AG10803 (cell line): ENCODE measurements at regions not wholly inside any gene's neighbourhood (a gene's known extent, or its start where the extent isn't known, plus 50 kb on each side); places are given as distances from the start of the nearest gene placed in this dataset.
"Not testable (repeated sequence)": the region's sequence is repeated elsewhere in the genome, so short reads cannot be mapped to it uniquely, and the experiment has no call there.

ENCODE experiments used
- DNase-seq: peaks from one replicate; pipeline ENCODE4 v3.0.0; 2010; ENCODE audit warnings: low read depth
- H3K4me3 ChIP-seq: 2 replicates; pipeline ENCODE4 v1.5.1; 2011; ENCODE audit warnings: mild to moderate bottlenecking, low read length, control low read depth
- TF ChIP-seq, protein P1 (sequence below): conservative IDR thresholded peaks from 2 replicates; pipeline ENCODE4 v1.5.1; 2011; ENCODE audit warnings: mild to moderate bottlenecking, low read length, control low read depth, inconsistent platforms

DNA sequence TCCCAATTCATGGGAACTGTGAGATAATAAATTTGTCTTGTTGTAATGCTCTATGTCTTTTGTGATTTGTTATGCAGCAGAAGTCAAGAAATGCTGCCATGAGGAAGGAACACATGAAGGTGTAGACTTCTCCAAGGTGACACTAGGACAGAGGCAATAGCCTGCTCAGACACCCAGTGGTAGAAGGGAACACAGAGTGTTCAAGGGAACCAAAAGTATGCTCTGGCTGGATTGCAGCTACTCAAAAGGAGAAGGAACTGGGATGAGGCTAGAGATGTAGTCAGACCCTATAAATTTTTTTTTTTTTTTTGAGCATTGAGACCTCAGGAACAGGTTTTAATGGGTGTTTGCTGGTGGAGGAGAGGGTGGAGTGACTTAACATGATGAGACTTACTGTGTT is 232.5 kb downstream of the PARP8 start:
- H3K4me3 ChIP-seq: no peak overlapping the region
- DNase-seq: no peak
- TF ChIP-seq, protein P1, sequence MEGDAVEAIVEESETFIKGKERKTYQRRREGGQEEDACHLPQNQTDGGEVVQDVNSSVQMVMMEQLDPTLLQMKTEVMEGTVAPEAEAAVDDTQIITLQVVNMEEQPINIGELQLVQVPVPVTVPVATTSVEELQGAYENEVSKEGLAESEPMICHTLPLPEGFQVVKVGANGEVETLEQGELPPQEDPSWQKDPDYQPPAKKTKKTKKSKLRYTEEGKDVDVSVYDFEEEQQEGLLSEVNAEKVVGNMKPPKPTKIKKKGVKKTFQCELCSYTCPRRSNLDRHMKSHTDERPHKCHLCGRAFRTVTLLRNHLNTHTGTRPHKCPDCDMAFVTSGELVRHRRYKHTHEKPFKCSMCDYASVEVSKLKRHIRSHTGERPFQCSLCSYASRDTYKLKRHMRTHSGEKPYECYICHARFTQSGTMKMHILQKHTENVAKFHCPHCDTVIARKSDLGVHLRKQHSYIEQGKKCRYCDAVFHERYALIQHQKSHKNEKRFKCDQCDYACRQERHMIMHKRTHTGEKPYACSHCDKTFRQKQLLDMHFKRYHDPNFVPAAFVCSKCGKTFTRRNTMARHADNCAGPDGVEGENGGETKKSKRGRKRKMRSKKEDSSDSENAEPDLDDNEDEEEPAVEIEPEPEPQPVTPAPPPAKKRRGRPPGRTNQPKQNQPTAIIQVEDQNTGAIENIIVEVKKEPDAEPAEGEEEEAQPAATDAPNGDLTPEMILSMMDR: no peak

DNA sequence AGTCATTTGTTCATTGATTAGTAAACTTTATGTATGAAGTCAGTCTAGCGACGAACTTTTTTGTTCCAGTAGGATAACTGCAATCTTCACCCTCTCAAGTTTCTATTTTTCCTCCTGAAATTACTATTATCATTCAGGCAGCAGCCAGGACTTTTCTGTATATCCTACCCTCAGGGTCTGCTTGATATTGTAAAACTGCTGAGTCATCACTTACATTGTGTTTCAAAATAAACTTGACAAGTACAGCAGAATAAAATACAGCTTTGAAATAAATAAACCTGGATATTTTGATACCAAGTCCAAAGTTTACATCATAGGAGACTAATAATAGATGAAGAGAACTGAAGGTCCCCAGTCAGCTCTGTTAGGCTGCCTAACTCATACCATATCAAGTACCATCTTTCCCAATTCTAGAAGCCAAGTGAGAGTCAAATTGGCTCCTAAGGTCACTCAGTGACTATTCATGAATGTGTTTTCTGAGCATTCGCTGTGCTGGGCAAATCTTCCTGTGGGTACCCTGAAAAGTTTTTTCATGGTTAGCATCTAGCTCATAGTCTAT is 234.6 kb downstream of the PARP8 start:
- TF ChIP-seq, protein P1: no peak
- DNase-seq: no peak
- H3K4me3 ChIP-seq: no peak overlapping the region

DNA sequence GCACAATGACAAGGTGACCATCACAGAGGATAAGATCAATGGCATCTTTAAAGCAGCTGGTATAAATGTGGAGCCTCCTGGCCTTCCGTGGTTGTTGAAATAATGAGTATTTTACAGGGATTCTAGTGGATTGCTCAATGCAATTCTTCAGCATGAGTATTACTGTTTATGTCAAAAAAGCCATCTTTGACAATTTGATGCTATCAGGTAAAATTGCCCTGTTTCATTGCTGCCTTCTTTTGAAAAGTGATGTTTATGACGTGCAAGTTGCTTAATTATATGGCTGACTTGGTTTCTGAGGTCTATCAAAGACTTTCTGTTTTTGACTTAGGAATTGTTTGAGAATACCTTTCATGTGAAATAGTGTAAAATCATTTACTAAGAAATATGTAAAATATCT is 237.2 kb downstream of the PARP8 start:
- no peak for DNase-seq
- TF ChIP-seq, protein P1: no peak
- no peak overlapping the region for H3K4me3 ChIP-seq

DNA sequence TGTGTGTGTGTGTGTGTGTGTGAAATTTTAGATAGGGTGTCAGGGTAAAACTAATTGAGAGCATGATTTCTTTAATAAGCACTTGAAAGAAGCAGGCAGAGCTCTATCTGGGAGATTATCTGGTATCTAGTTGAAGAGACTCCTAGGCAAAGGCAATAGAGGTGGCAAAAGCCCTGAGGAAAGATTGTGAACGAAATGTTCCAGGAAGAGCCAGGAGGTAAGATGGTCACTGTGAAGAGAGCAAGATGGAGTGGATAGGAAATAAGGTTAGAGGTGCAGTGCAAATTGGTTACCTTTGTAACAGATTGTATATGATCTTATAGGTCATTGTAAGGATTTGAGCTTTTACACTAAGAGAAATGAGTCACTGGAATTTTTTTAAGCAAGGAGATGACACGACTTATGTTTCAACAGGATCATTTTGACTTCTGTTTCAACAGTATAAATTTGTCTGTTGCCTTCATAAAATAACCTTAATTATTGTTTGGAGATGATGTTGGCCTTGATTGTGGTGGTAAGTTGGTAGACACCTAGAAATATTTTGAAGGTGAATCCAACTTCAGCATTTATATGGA is 239.6 kb downstream of the PARP8 start:
- no peak for DNase-seq
- TF ChIP-seq, protein P1: no peak
- H3K4me3 ChIP-seq: no peak overlapping the region

DNA sequence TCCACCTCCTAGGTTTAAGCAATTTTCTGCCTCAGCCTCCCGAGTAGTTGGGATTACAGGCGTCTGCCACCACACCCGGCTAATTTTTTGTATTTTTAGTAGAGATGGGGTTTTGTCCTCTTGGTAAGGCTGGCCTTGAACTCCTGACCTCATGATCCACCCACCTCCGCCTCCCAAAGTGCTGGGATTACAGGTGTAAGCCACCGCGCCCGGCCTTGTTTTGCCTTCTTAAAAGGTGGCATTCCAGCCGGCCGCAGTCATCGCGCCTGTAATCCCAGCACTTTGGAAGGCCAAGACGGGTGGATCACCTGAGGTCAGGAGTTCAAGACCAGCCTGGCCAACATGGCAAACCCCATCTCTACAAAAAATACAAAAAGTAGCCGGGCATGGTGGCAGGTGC is 253.7 kb downstream of the PARP8 start:
- not testable (repeated sequence) for DNase-seq, H3K4me3 ChIP-seq

DNA sequence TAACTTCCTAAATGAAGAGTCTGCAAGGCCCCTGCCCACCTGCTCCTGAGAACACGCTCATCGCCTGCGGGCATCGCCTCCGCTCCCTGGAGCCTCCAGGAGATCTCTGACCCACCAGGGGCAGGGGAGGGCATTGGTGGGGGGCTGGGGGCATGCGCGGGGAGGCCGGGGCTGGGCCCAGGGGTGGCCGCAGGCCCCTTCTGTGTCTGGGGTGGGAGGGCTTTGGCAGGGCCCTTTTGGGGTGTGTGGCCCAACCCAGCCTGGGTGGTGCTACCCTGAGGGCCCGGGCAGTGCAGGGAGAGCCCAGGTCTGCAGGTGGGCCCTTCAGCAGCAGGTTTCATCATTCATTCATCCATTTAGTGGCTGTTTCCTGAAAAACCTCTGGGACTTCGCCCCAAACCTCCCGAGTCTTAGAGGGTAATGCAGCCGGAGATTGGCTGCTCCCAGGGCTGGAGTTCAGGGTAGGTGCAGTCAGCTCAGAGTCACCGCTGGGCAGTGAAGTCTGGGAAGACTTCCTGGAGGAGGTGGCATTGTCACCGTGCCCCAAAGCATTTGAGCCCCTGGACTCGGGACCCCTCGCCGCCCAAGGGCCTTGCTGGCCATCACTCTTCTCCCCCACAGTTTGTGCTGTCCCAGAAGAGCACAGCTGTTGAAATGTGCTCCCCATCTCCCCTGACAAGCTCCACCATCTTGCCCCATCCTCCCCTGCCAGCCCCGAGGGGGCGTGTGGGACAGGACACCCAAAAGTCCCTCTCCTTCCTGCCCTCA is 255.1 kb downstream of the PARP8 start:
- no peak for DNase-seq
- no peak overlapping the region for H3K4me3 ChIP-seq
- TF ChIP-seq, protein P1: no peak

DNA sequence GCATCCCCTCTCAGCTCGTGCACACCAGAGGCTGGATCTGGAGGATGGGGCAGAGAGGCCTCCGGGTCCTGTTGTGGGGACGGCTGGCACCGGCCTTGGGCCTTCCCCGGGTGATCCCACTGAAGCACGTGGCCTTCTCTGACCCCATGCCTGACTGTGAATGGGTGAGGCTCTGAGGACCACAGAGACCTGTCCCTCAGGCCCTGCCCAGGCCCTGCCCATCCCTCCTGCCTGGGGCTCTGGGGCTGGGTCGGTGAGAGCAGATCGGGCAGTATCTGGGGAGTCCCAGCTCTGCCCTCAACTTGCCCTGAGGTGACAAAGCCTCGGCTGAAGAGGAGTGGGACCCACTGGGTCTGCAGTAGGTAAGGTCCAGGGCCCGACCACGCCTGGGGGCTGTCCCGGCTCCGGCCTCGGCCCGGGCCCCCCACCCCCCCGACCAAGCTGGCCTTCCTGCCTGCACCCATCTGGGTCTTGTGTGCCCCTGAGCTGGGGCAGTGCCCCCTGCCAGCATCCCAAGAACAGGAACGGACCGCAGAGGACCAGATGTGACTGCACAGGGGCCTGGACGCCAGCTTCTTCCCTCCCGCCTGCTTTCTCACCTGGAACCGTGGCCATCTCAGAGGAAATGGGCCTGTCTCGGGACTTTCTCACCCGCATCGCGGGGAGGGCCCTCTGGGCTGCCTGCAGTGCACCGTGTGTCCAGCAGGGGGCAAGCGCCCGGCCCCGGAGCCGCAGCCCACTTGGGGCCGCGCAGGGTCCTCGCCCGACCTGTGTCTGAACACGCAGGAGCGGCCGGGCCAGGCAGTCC is 255.9 kb downstream of the PARP8 start:
- TF ChIP-seq, protein P1: peak; percentile 35
- not testable (repeated sequence) for DNase-seq, H3K4me3 ChIP-seq
